ENCODE measurements at regions not wholly inside any gene's neighbourhood (a gene's known extent, or its start where the extent isn't known, plus 50 kb on each side); places are given as distances from the start of the nearest gene placed in this dataset. TPM values are rescaled to one million over a fixed set of nuclear protein-coding genes. Genes with fewer than 3 reads are reported as not detected.

- Histone ChIP-seq H3K4me2 (ENCODE audit: insufficient read depth, low read length) (no peak overlapping the region), H4K20me1 (ENCODE audit: insufficient read depth, low read length) (peaks cover 8% of the 10 kb centered on the region), H3K4me1 (ENCODE audit: insufficient read depth, low read length) (peaks cover 25% of the 10 kb centered on the region), H3K4me3 (ENCODE audit: insufficient read depth, low read length) (no peak overlapping the region), H3K79me2 (ENCODE audit: insufficient read depth, low read length) (peaks cover 26% of the 10 kb centered on the region), H3K27ac (ENCODE audit: low read depth, low read length) (no peak overlapping the region), H3K27me3 (ENCODE audit: insufficient read depth, low read length) (no peaks in the 10 kb centered on the region), H3K36me3 (ENCODE audit: insufficient read depth, low read length) (no peaks in the 10 kb centered on the region), H3K9me3 (ENCODE audit: low read depth, low read length) (no peaks in the 10 kb centered on the region), H2AFZ (ENCODE audit: low read length) (no peak overlapping the region)
- DNase-seq (ENCODE audit: insufficient read length, low spot score, missing footprints): no peak
- no peak for TF ChIP-seq CTCF (IDR thresholded peaks at IDR 0.05; ENCODE audit: extremely low read depth, low read depth, low read length)
Measured at GRCh38 chr2:134203175-134203574, 50.7 kb upstream of the MGAT5 start.

Small RNA genes lying in the stretch of these regions (small RNA-seq; reads per million reads assigned to genes)
- not detected for gene MIR3679
